ENCODE measurements at regions not wholly inside any gene's neighbourhood (a gene's known extent, or its start where the extent isn't known, plus 50 kb on each side); places are given as distances from the start of the nearest gene placed in this dataset.

DNA sequence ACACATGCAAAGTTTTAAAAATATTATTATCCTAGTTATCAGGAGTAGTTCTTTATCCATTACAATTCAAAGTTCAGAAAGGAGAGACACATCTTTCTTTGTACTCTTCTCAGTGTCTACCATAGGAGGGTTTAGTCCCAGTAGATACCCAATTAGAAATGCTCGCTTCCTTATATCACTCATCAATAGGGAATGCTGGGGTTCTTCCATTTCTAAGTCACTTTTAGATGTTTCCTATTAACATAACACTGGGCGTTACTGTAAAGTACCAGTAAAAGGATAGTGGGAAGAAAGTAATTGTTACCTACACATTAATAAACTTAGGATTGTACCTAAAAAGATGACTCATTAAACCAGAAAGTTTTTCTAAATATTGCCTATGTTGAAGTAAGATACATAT lies 348.3 kb upstream of the CDH6 start:
- no peaks in the 10 kb centered on the region; the same call in 1 of the 2 replicates for H3K9me3 ChIP-seq (ENCODE audit: low read length)
- no peaks in the 10 kb centered on the region for H3K27me3 ChIP-seq (ENCODE audit: low read length)
- no peaks in the 10 kb centered on the region for H4K20me1 ChIP-seq (ENCODE audit: insufficient read depth, low read depth, low read length)
- DNase-seq: no peak
- H3K9ac ChIP-seq (ENCODE audit: low read length): no peak overlapping the region
- H3K36me3 ChIP-seq (ENCODE audit: insufficient read depth, low read length): no peaks in the 10 kb centered on the region
- H3K79me2 ChIP-seq (ENCODE audit: low read length): no peaks in the 10 kb centered on the region
- no peaks in the 10 kb centered on the region; the same call in 1 of the 2 replicates for H3K9me2 ChIP-seq (replicated peaks; ENCODE audit: insufficient read depth, low read length)
- H3K4me3 ChIP-seq (ENCODE audit: low read length): no peak overlapping the region
- no peak overlapping the region for H2AFZ ChIP-seq (ENCODE audit: low read length)
- no peak overlapping the region for H3K27ac ChIP-seq (ENCODE audit: low read length)
- H3K4me1 ChIP-seq (ENCODE audit: low read length): no peaks in the 10 kb centered on the region
- H3K4me2 ChIP-seq (ENCODE audit: low read depth, low read length, poor library complexity, severe bottlenecking): no peak overlapping the region

DNA sequence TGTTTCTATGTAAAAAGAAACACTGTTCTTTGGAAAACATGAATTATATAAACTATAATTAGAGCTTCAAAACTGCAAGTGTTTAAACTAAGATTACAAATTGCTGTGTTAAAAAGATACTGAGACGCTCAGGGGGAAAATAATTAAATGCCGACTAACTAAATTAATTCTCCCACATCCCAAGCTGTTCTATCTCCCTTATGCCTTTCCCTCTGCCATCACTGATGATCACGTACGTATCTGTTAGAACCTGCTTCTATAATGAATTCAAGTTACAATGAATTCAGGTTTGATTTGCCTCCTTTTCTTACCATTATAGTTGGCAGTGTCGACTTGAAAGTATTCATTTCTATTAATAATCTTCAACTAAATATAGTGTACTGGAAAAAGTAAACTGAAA lies 349.9 kb upstream of the CDH6 start:
- no peak overlapping the region for H3K9ac ChIP-seq (ENCODE audit: low read length)
- no peak overlapping the region for H3K4me3 ChIP-seq (ENCODE audit: low read length)
- no peaks in the 10 kb centered on the region for H3K9me2 ChIP-seq (replicated peaks; ENCODE audit: insufficient read depth, low read length)
- no peaks in the 10 kb centered on the region for H3K4me1 ChIP-seq (ENCODE audit: low read length)
- H2AFZ ChIP-seq (ENCODE audit: low read length): no peak overlapping the region
- H3K79me2 ChIP-seq (ENCODE audit: low read length): no peaks in the 10 kb centered on the region
- no peaks in the 10 kb centered on the region; the same call in 1 of the 2 replicates for H3K9me3 ChIP-seq (ENCODE audit: low read length)
- no peak overlapping the region for H3K4me2 ChIP-seq (ENCODE audit: low read depth, low read length, poor library complexity, severe bottlenecking)
- no peaks in the 10 kb centered on the region for H3K36me3 ChIP-seq (ENCODE audit: insufficient read depth, low read length)
- no peak overlapping the region for H3K27ac ChIP-seq (ENCODE audit: low read length)
- no peak for DNase-seq
- H3K27me3 ChIP-seq (ENCODE audit: low read length): no peaks in the 10 kb centered on the region
- no peaks in the 10 kb centered on the region for H4K20me1 ChIP-seq (ENCODE audit: insufficient read depth, low read depth, low read length)

DNA sequence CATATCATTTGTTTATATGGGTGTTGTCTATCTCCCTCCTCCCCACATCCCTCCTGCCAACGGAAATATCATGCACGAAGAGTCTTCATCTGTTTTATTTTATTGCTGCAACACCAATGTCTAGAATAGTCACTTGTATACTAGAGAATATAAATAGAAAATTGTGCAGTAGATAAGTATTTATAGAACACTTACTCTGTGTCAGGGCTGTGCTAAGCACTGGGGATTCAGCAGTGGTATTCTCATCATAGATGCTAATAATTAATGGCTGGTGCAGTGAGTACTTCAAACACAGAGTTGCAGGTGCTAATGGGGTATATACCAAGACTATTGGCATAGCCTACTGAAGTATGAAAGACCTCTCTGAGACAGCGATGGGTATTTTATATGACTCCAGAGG lies 353.5 kb upstream of the CDH6 start:
- H3K27ac ChIP-seq (ENCODE audit: low read length): no peak overlapping the region
- no peaks in the 10 kb centered on the region for H3K27me3 ChIP-seq (ENCODE audit: low read length)
- no peak overlapping the region for H3K9ac ChIP-seq (ENCODE audit: low read length)
- H2AFZ ChIP-seq (ENCODE audit: low read length): no peak overlapping the region
- no peaks in the 10 kb centered on the region for H3K9me2 ChIP-seq (replicated peaks; ENCODE audit: insufficient read depth, low read length)
- no peak overlapping the region for H3K4me2 ChIP-seq (ENCODE audit: low read depth, low read length, poor library complexity, severe bottlenecking)
- H3K4me1 ChIP-seq (ENCODE audit: low read length): no peaks in the 10 kb centered on the region
- no peaks in the 10 kb centered on the region; the same call in 1 of the 2 replicates for H3K9me3 ChIP-seq (ENCODE audit: low read length)
- H3K79me2 ChIP-seq (ENCODE audit: low read length): no peaks in the 10 kb centered on the region
- no peaks in the 10 kb centered on the region for H3K36me3 ChIP-seq (ENCODE audit: insufficient read depth, low read length)
- DNase-seq: no peak
- no peak overlapping the region for H3K4me3 ChIP-seq (ENCODE audit: low read length)
- H4K20me1 ChIP-seq (ENCODE audit: insufficient read depth, low read depth, low read length): no peaks in the 10 kb centered on the region

- H3K36me3 ChIP-seq (ENCODE audit: insufficient read depth, low read length): no peaks in the 10 kb centered on the region
- H3K27me3 ChIP-seq (ENCODE audit: low read length): no peaks in the 10 kb centered on the region
- H3K79me2 ChIP-seq (ENCODE audit: low read length): no peaks in the 10 kb centered on the region
- no peak overlapping the region for H3K4me3 ChIP-seq (ENCODE audit: low read length)
- no peak for DNase-seq
- no peak overlapping the region for H2AFZ ChIP-seq (ENCODE audit: low read length)
- H3K4me1 ChIP-seq (ENCODE audit: low read length): no peaks in the 10 kb centered on the region
- H3K9me3 ChIP-seq (ENCODE audit: low read length): no peaks in the 10 kb centered on the region
- no peak overlapping the region for H3K9ac ChIP-seq (ENCODE audit: low read length)
- H4K20me1 ChIP-seq (ENCODE audit: insufficient read depth, low read depth, low read length): no peaks in the 10 kb centered on the region
- no peak overlapping the region for H3K4me2 ChIP-seq (ENCODE audit: low read depth, low read length, poor library complexity, severe bottlenecking)
- no peak overlapping the region for H3K27ac ChIP-seq (ENCODE audit: low read length)
- H3K9me2 ChIP-seq (replicated peaks; ENCODE audit: insufficient read depth, low read length): no peaks in the 10 kb centered on the region
Measured at GRCh38 chr5:30838936-30839496, 354.5 kb upstream of the CDH6 start.

DNA sequence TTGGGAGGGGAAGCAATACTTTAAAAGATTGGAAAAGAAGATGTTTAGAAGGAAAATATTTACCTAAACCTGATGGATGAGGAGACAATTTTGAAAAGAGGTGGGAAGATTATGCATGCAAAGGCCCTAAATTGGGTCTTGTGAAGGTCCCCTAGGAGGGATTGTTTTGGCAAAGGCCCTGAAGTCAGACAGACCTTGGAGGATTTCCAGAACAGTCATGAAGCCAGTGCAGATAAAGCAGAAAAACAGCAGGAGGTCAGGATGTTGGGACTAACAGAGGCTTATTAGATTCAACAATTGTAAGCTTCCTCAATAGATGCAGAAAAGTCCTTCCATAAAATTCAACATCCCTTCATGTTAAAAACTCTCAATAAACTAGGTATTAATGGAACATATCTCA lies 361.0 kb upstream of the CDH6 start:
- Histone ChIP-seq H3K9ac (ENCODE audit: low read length) (no peak overlapping the region), H3K36me3 (ENCODE audit: insufficient read depth, low read length) (no peaks in the 10 kb centered on the region), H4K20me1 (ENCODE audit: insufficient read depth, low read depth, low read length) (no peaks in the 10 kb centered on the region), H3K4me1 (ENCODE audit: low read length) (no peaks in the 10 kb centered on the region), H3K27ac (ENCODE audit: low read length) (no peak overlapping the region), H3K4me3 (ENCODE audit: low read length) (no peak overlapping the region), H3K4me2 (ENCODE audit: low read depth, low read length, poor library complexity, severe bottlenecking) (no peak overlapping the region), H3K27me3 (ENCODE audit: low read length) (no peaks in the 10 kb centered on the region), H3K9me2 (replicated peaks; ENCODE audit: insufficient read depth, low read length) (no peaks in the 10 kb centered on the region), H3K9me3 (ENCODE audit: low read length) (peaks cover 4% of the 10 kb centered on the region; the same call in 1 of the 2 replicates), H2AFZ (ENCODE audit: low read length) (no peak overlapping the region), H3K79me2 (ENCODE audit: low read length) (no peaks in the 10 kb centered on the region)
- no peak for DNase-seq

GRCh38 chr5:30831605-30832004 lies 361.9 kb upstream of the CDH6 start:
- no peak overlapping the region for H3K9ac ChIP-seq (ENCODE audit: low read length)
- no peaks in the 10 kb centered on the region for H3K36me3 ChIP-seq (ENCODE audit: insufficient read depth, low read length)
- no peaks in the 10 kb centered on the region for H3K4me1 ChIP-seq (ENCODE audit: low read length)
- no peak overlapping the region for H3K4me2 ChIP-seq (ENCODE audit: low read depth, low read length, poor library complexity, severe bottlenecking)
- peaks cover 10% of the 10 kb centered on the region; the same call in 1 of the 2 replicates for H3K9me3 ChIP-seq (ENCODE audit: low read length)
- DNase-seq: no peak
- no peaks in the 10 kb centered on the region for H3K27me3 ChIP-seq (ENCODE audit: low read length)
- no peak overlapping the region for H3K4me3 ChIP-seq (ENCODE audit: low read length)
- no peaks in the 10 kb centered on the region for H3K9me2 ChIP-seq (replicated peaks; ENCODE audit: insufficient read depth, low read length)
- no peak overlapping the region for H2AFZ ChIP-seq (ENCODE audit: low read length)
- no peaks in the 10 kb centered on the region for H3K79me2 ChIP-seq (ENCODE audit: low read length)
- no peak overlapping the region for H3K27ac ChIP-seq (ENCODE audit: low read length)
- no peaks in the 10 kb centered on the region for H4K20me1 ChIP-seq (ENCODE audit: insufficient read depth, low read depth, low read length)

- H3K4me3 ChIP-seq (ENCODE audit: low read length): no peak overlapping the region
- H3K9ac ChIP-seq (ENCODE audit: low read length): no peak overlapping the region
- DNase-seq: no peak
- H3K27me3 ChIP-seq (ENCODE audit: low read length): no peaks in the 10 kb centered on the region
- no peak overlapping the region for H2AFZ ChIP-seq (ENCODE audit: low read length)
- H3K9me3 ChIP-seq (ENCODE audit: low read length): peaks cover 10% of the 10 kb centered on the region; the same call in 1 of the 2 replicates
- H4K20me1 ChIP-seq (ENCODE audit: insufficient read depth, low read depth, low read length): no peaks in the 10 kb centered on the region
- H3K4me2 ChIP-seq (ENCODE audit: low read depth, low read length, poor library complexity, severe bottlenecking): no peak overlapping the region
- H3K27ac ChIP-seq (ENCODE audit: low read length): no peak overlapping the region
- no peaks in the 10 kb centered on the region for H3K79me2 ChIP-seq (ENCODE audit: low read length)
- no peaks in the 10 kb centered on the region for H3K9me2 ChIP-seq (replicated peaks; ENCODE audit: insufficient read depth, low read length)
- no peaks in the 10 kb centered on the region for H3K4me1 ChIP-seq (ENCODE audit: low read length)
- no peaks in the 10 kb centered on the region for H3K36me3 ChIP-seq (ENCODE audit: insufficient read depth, low read length)
Measured at GRCh38 chr5:30831123-30831522, 362.4 kb upstream of the CDH6 start.

GRCh38 chr5:30811298-30811697 lies 382.2 kb upstream of the CDH6 start:
- no peaks in the 10 kb centered on the region for H3K79me2 ChIP-seq (ENCODE audit: low read length)
- H3K4me2 ChIP-seq (ENCODE audit: low read depth, low read length, poor library complexity, severe bottlenecking): no peak overlapping the region
- no peak overlapping the region for H2AFZ ChIP-seq (ENCODE audit: low read length)
- no peaks in the 10 kb centered on the region for H3K9me2 ChIP-seq (replicated peaks; ENCODE audit: insufficient read depth, low read length)
- no peak for DNase-seq
- H3K27me3 ChIP-seq (ENCODE audit: low read length): no peaks in the 10 kb centered on the region
- H3K9me3 ChIP-seq (ENCODE audit: low read length): peaks cover 12% of the 10 kb centered on the region
- no peaks in the 10 kb centered on the region for H4K20me1 ChIP-seq (ENCODE audit: insufficient read depth, low read depth, low read length)
- no peaks in the 10 kb centered on the region for H3K4me1 ChIP-seq (ENCODE audit: low read length)
- H3K36me3 ChIP-seq (ENCODE audit: insufficient read depth, low read length): no peaks in the 10 kb centered on the region
- no peak overlapping the region for H3K4me3 ChIP-seq (ENCODE audit: low read length)
- no peak overlapping the region for H3K27ac ChIP-seq (ENCODE audit: low read length)
- no peak overlapping the region for H3K9ac ChIP-seq (ENCODE audit: low read length)

- H3K9me3 ChIP-seq (ENCODE audit: low read length): peaks cover 19% of the 10 kb centered on the region
- no peak overlapping the region for H3K27ac ChIP-seq (ENCODE audit: low read length)
- H3K4me3 ChIP-seq (ENCODE audit: low read length): no peak overlapping the region
- no peak overlapping the region for H3K9ac ChIP-seq (ENCODE audit: low read length)
- no peak for DNase-seq
- no peak overlapping the region for H2AFZ ChIP-seq (ENCODE audit: low read length)
- no peak overlapping the region for H3K4me2 ChIP-seq (ENCODE audit: low read depth, low read length, poor library complexity, severe bottlenecking)
- H4K20me1 ChIP-seq (ENCODE audit: insufficient read depth, low read depth, low read length): no peaks in the 10 kb centered on the region
- no peaks in the 10 kb centered on the region for H3K79me2 ChIP-seq (ENCODE audit: low read length)
- H3K4me1 ChIP-seq (ENCODE audit: low read length): no peaks in the 10 kb centered on the region
- H3K36me3 ChIP-seq (ENCODE audit: insufficient read depth, low read length): no peaks in the 10 kb centered on the region
- H3K9me2 ChIP-seq (replicated peaks; ENCODE audit: insufficient read depth, low read length): no peaks in the 10 kb centered on the region
- H3K27me3 ChIP-seq (ENCODE audit: low read length): no peaks in the 10 kb centered on the region
Measured at GRCh38 chr5:30809933-30810332, 383.6 kb upstream of the CDH6 start.

Data from Karpas-422 (cell line).